ENCODE measurements at regions not wholly inside any gene's neighbourhood (a gene's known extent, or its start where the extent isn't known, plus 50 kb on each side); places are given as distances from the start of the nearest gene placed in this dataset.

GRCh38 chr6:68226460-68226859, 408.6 kb upstream of the ADGRB3 start:
- TF ChIP-seq, protein P1, sequence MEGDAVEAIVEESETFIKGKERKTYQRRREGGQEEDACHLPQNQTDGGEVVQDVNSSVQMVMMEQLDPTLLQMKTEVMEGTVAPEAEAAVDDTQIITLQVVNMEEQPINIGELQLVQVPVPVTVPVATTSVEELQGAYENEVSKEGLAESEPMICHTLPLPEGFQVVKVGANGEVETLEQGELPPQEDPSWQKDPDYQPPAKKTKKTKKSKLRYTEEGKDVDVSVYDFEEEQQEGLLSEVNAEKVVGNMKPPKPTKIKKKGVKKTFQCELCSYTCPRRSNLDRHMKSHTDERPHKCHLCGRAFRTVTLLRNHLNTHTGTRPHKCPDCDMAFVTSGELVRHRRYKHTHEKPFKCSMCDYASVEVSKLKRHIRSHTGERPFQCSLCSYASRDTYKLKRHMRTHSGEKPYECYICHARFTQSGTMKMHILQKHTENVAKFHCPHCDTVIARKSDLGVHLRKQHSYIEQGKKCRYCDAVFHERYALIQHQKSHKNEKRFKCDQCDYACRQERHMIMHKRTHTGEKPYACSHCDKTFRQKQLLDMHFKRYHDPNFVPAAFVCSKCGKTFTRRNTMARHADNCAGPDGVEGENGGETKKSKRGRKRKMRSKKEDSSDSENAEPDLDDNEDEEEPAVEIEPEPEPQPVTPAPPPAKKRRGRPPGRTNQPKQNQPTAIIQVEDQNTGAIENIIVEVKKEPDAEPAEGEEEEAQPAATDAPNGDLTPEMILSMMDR (IDR thresholded peaks at IDR 0.05; ENCODE audit: low read length), result peak; percentile 41
- TF ChIP-seq EZH2 (optimal IDR thresholded peaks at IDR 0.05; ENCODE audit: low read depth, low read length) (no peak), EZH2phosphoT487 (IDR thresholded peaks at IDR 0.05; ENCODE audit: low read length) (no peak)
